CD14-positive monocyte (primary cell): ENCODE measurements at regions not wholly inside any gene's neighbourhood (a gene's known extent, or its start where the extent isn't known, plus 50 kb on each side); places are given as distances from the start of the nearest gene placed in this dataset.

Experiments used
- DNase-seq, 3 donors: peaks; one replicate each; pipeline ENCODE4 v3.0.0-alpha.2; 2011 to 2022
- H2AFZ ChIP-seq: 2 replicates; pipeline ENCODE4 v1.6.0; 2012; ENCODE audit warnings: mild to moderate bottlenecking, low read depth, low read length, inconsistent platforms; ENCODE audit not compliant: insufficient read depth, poor library complexity, severe bottlenecking
- H3K27ac ChIP-seq, 2 donors: 1 replicate in 1 of 2; 2 replicates in 1 of 2; pipeline ENCODE4 v1.5.1; 2012 to 2013; ENCODE audit warnings: low read length in 2 of 2, control low read depth in 1 of 2, inconsistent platforms in 1 of 2, low read depth in 1 of 2, mild to moderate bottlenecking in 1 of 2
- H3K27me3 ChIP-seq, 2 donors: one replicate each; pipeline versions ENCODE4 v1.6.0 to v1.6.1; 2011 to 2013; ENCODE audit warnings: low read length in 2 of 2; ENCODE audit not compliant: control insufficient read depth in 2 of 2, insufficient read depth in 2 of 2
- H3K36me3 ChIP-seq, 2 donors: replicated peaks in 1 of 2; 1 replicate in 1 of 2; 2 replicates in 1 of 2; pipeline versions ENCODE4 v1.5.1 to v1.6.1; 2012 to 2013; ENCODE audit warnings: low read length in 2 of 2, control low read depth in 1 of 2, inconsistent platforms in 1 of 2, mild to moderate bottlenecking in 1 of 2; ENCODE audit not compliant: insufficient read depth in 2 of 2, control insufficient read depth in 1 of 2
- H3K4me1 ChIP-seq, 2 donors: 1 replicate in 1 of 2; 2 replicates in 1 of 2; pipeline versions ENCODE4 v1.5.1 to v1.6.1; 2012 to 2013; ENCODE audit warnings: low read length in 2 of 2, control low read depth in 1 of 2, inconsistent platforms in 1 of 2, mild to moderate bottlenecking in 1 of 2, moderate library complexity in 1 of 2; ENCODE audit not compliant: insufficient read depth in 2 of 2, control insufficient read depth in 1 of 2
- H3K4me2 ChIP-seq: replicated peaks from 2 replicates; pipeline ENCODE3; 2012; ENCODE audit warnings: low read length, moderate library complexity, mild to moderate bottlenecking; ENCODE audit not compliant: poor library complexity, severe bottlenecking; ENCODE audit errors: extremely low read depth
- H3K4me3 ChIP-seq, 3 experiments: fragments of 200-600 bp in 1 of 3; sonication (generic) in 1 of 3; replicated peaks in 1 of 3; 1 replicate in 2 of 3; 2 replicates in 1 of 3; pipeline ENCODE4 v1.5.1; 2011 to 2013; ENCODE audit warnings: low read length in 3 of 3, mild to moderate bottlenecking in 3 of 3, control low read depth in 2 of 3, low read depth in 2 of 3, inconsistent platforms in 1 of 3, moderate library complexity in 1 of 3
- H3K79me2 ChIP-seq: 2 replicates; pipeline ENCODE4 v1.6.0; 2012; ENCODE audit warnings: mild to moderate bottlenecking, control low read depth, inconsistent platforms, low read length, moderate library complexity; ENCODE audit not compliant: insufficient read depth
- H3K9ac ChIP-seq: 2 replicates; pipeline ENCODE4 v1.6.0; 2017; ENCODE audit warnings: low read length, mild to moderate bottlenecking; ENCODE audit not compliant: insufficient read depth, poor library complexity, severe bottlenecking
- H3K9me3 ChIP-seq, 2 donors: replicated peaks in 1 of 2; 1 replicate in 1 of 2; 2 replicates in 1 of 2; pipeline versions ENCODE4 v1.5.1 to v1.6.1; 2012 to 2013; ENCODE audit warnings: low read length in 2 of 2, control low read depth in 1 of 2; ENCODE audit not compliant: control insufficient read depth in 1 of 2, insufficient read depth in 1 of 2
- H4K20me1 ChIP-seq: 2 replicates; pipeline ENCODE4 v1.6.0; 2012; ENCODE audit warnings: mild to moderate bottlenecking, low read length, control low read depth, moderate library complexity; ENCODE audit not compliant: insufficient read depth
- H3K27ac Mint-ChIP-seq, 7 donors: one replicate each; pipeline ENCODE4 v1.8.0; 2020; ENCODE audit warnings: mild to moderate bottlenecking in 7 of 7, mixed read lengths in 7 of 7, moderate library complexity in 6 of 7, inconsistent platforms in 2 of 7
- H3K27me3 Mint-ChIP-seq, 3 donors: one replicate each; pipeline ENCODE4 v1.8.0; 2021 to 2022; ENCODE audit warnings: low read depth in 3 of 3, mild to moderate bottlenecking in 3 of 3, mixed read lengths in 3 of 3, moderate library complexity in 3 of 3, inconsistent platforms in 1 of 3
- H3K36me3 Mint-ChIP-seq, 2 donors: one replicate each; pipeline ENCODE4 v1.8.0; 2020; ENCODE audit warnings: mixed read lengths in 2 of 2, inconsistent platforms in 1 of 2, mild to moderate bottlenecking in 1 of 2
- H3K4me1 Mint-ChIP-seq: one replicate; pipeline ENCODE4 v1.8.0; 2020; ENCODE audit warnings: mild to moderate bottlenecking, mixed read lengths
- H3K4me3 Mint-ChIP-seq, 2 donors: one replicate each; pipeline ENCODE4 v1.8.0; 2020; ENCODE audit warnings: mild to moderate bottlenecking in 2 of 2, mixed read lengths in 2 of 2, moderate library complexity in 1 of 2
- H3K9me3 Mint-ChIP-seq, 7 donors: one replicate each; pipeline ENCODE4 v1.8.0; 2020 to 2022; ENCODE audit warnings: mixed read lengths in 7 of 7, mild to moderate bottlenecking in 6 of 7, moderate library complexity in 6 of 7, inconsistent platforms in 2 of 7
- CTCF ChIP-seq: fragments of 200-600 bp; IDR thresholded peaks from one replicate; pipeline ENCODE4 v1.8.0; 2022; ENCODE audit warnings: antibody characterized with exemption, mild to moderate bottlenecking
- WGBS: methylation state at CpG from one replicate; pipeline ENCODE4 v1.1.5; 2013; ENCODE audit warnings: missing lambda C conversion rate; ENCODE audit not compliant: insufficient coverage; 5-methylcytosine and 5-hydroxymethylcytosine counted together
- intact Hi-C, 2 donors: fragments of 100-400 bp; cut with micrococcal nuclease; formaldehyde crosslinking; loops; one replicate each; pipeline versions ENCODE4 v1.15.0 to v1.15.1; 2023

GRCh38 chr9:87282538-87282937 lies 215.1 kb upstream of the DAPK1 start:
- no peak overlapping the region for H3K27ac Mint-ChIP-seq

GRCh38 chr9:87283585-87283984 lies 214.1 kb upstream of the DAPK1 start:
- H2AFZ ChIP-seq, result no peak overlapping the region
- peaks cover 0 to 3% (median 3%) of the 10 kb centered on the region in 3 donors for H3K27me3 Mint-ChIP-seq
- no peak for TF ChIP-seq CTCF
- peaks cover 0 to 5% (median 0%) of the 10 kb centered on the region in 7 donors for H3K9me3 Mint-ChIP-seq
- H3K4me3 ChIP-seq, result no peak overlapping the region
- no peak overlapping the region for H3K4me3 Mint-ChIP-seq
- WGBS, result 96% methylated on average over 4 of the region's 4 CpGs
- H3K36me3 ChIP-seq, result no peaks in the 10 kb centered on the region
- H3K9ac ChIP-seq, result no peak overlapping the region
- H3K4me2 ChIP-seq, result no peak overlapping the region
- H3K9me3 ChIP-seq, result no peaks in the 10 kb centered on the region
- no peaks in the 10 kb centered on the region for H4K20me1 ChIP-seq
- DNase-seq, result no peak
- H3K79me2 ChIP-seq, result no peaks in the 10 kb centered on the region
- no peak overlapping the region for H3K27ac Mint-ChIP-seq
- peaks cover 2 to 3% of the 10 kb centered on the region in 2 donors for H3K27me3 ChIP-seq
- no peaks in the 10 kb centered on the region for H3K36me3 Mint-ChIP-seq
- intact Hi-C loops, result no loop called here
- no peaks in the 10 kb centered on the region for H3K4me1 ChIP-seq
- no peaks in the 10 kb centered on the region for H3K4me1 Mint-ChIP-seq
- no peak overlapping the region for H3K27ac ChIP-seq

More at GRCh38 chr9:87282538-87282937, 215.1 kb upstream of the DAPK1 start:
- H4K20me1 ChIP-seq, result no peaks in the 10 kb centered on the region
- Mint-ChIP-seq H3K9me3 (peaks cover 0 to 5% (median 0%) of the 10 kb centered on the region in 7 donors), H3K27me3 (peaks cover 0 to 3% (median 3%) of the 10 kb centered on the region in 3 donors), H3K4me1 (no peaks in the 10 kb centered on the region), H3K4me3 (no peak overlapping the region), H3K36me3 (no peaks in the 10 kb centered on the region)
- no peak overlapping the region for H3K4me3 ChIP-seq
- TF ChIP-seq CTCF, result no peak
- DNase-seq, result no peak
- intact Hi-C loops, result no loop called here
- H3K4me2 ChIP-seq, result no peak overlapping the region
- WGBS, result no CpG with 5 or more reads among the region's 1 CpG
- no peak overlapping the region for H3K27ac ChIP-seq
- H3K9me3 ChIP-seq, result no peaks in the 10 kb centered on the region
- peaks cover 2 to 3% of the 10 kb centered on the region in 2 donors for H3K27me3 ChIP-seq
- H3K9ac ChIP-seq, result no peak overlapping the region
- H3K4me1 ChIP-seq, result no peaks in the 10 kb centered on the region
- no peaks in the 10 kb centered on the region for H3K79me2 ChIP-seq
- H3K36me3 ChIP-seq, result no peaks in the 10 kb centered on the region
- no peak overlapping the region for H2AFZ ChIP-seq
